ENCODE measurements at regions not wholly inside any gene's neighbourhood (a gene's known extent, or its start where the extent isn't known, plus 50 kb on each side); places are given as distances from the start of the nearest gene placed in this dataset.

DNA sequence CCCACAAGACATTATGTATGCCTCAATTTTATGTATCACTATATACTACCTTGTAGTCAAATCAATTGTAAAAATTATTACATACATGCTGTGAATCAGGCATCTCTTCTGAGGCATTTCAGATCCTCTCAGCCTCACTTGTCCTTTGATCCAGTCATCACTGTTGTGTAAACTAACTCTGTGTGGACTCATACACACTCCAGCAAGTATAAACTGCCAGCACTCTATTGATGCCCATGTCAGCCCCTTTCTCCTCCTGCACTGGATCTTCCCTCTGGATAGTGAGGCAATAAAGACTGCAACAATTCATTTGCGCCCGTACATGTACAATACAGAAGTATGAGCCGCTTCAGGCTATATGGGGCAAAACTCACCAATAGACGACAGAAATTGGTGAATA, 364.7 kb upstream of the TGFBR2 start:
- TF ChIP-seq CTCF (IDR thresholded peaks at IDR 0.05) (no peak), POLR2A (IDR thresholded peaks at IDR 0.05) (no peak)
